ENCODE measurements at regions not wholly inside any gene's neighbourhood (a gene's known extent, or its start where the extent isn't known, plus 50 kb on each side); places are given as distances from the start of the nearest gene placed in this dataset.

- Histone ChIP-seq H3K9ac (ENCODE audit: extremely low read depth, low read length, poor library complexity, severe bottlenecking) (no peak overlapping the region), H3K9me3 (ENCODE audit: control insufficient read depth, low read length) (no peaks in the 10 kb centered on the region), H3K4me1 (ENCODE audit: control insufficient read depth, insufficient read depth, low read length) (no peaks in the 10 kb centered on the region), H3K4me3 (ENCODE audit: low read length) (no peak overlapping the region), H3K36me3 (ENCODE audit: control insufficient read depth, insufficient read depth, low read length) (no peaks in the 10 kb centered on the region), H3K27ac (ENCODE audit: low read depth, low read length) (no peak overlapping the region), H3K27me3 (ENCODE audit: control insufficient read depth, insufficient read depth, low read length, poor library complexity, severe bottlenecking) (no peaks in the 10 kb centered on the region)
- Mint-ChIP-seq H3K36me3 (ENCODE audit: low read depth) (no peaks in the 10 kb centered on the region), H3K4me3 (no peak overlapping the region), H3K4me1 (no peaks in the 10 kb centered on the region), H3K9me3 (no peaks in the 10 kb centered on the region), H3K27me3 (ENCODE audit: insufficient read depth) (no peaks in the 10 kb centered on the region), H3K27ac (no peak overlapping the region)
- WGBS, 2 experiments (ENCODE audit: insufficient coverage in 1 of 2, insufficient read length in 1 of 2): 91 to 96% methylated on average over 2 of the region's 2 CpGs
- TF ChIP-seq, protein P1, sequence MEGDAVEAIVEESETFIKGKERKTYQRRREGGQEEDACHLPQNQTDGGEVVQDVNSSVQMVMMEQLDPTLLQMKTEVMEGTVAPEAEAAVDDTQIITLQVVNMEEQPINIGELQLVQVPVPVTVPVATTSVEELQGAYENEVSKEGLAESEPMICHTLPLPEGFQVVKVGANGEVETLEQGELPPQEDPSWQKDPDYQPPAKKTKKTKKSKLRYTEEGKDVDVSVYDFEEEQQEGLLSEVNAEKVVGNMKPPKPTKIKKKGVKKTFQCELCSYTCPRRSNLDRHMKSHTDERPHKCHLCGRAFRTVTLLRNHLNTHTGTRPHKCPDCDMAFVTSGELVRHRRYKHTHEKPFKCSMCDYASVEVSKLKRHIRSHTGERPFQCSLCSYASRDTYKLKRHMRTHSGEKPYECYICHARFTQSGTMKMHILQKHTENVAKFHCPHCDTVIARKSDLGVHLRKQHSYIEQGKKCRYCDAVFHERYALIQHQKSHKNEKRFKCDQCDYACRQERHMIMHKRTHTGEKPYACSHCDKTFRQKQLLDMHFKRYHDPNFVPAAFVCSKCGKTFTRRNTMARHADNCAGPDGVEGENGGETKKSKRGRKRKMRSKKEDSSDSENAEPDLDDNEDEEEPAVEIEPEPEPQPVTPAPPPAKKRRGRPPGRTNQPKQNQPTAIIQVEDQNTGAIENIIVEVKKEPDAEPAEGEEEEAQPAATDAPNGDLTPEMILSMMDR (conservative IDR thresholded peaks at IDR 0.05): no peak
- no peak for DNase-seq
Observed at GRCh38 chr7:41573015-41573414, 129.9 kb downstream of the INHBA start.

GRCh38 chr7:41571573-41571972 lies 131.3 kb downstream of the INHBA start:
- H3K4me1 ChIP-seq (ENCODE audit: control insufficient read depth, insufficient read depth, low read length): no peaks in the 10 kb centered on the region
- no peaks in the 10 kb centered on the region for H3K36me3 ChIP-seq (ENCODE audit: control insufficient read depth, insufficient read depth, low read length)
- no peak for DNase-seq
- H3K4me3 Mint-ChIP-seq: no peak overlapping the region
- H3K9me3 ChIP-seq (ENCODE audit: control insufficient read depth, low read length): no peaks in the 10 kb centered on the region
- H3K27me3 ChIP-seq (ENCODE audit: control insufficient read depth, insufficient read depth, low read length, poor library complexity, severe bottlenecking): no peaks in the 10 kb centered on the region
- no peak overlapping the region for H3K9ac ChIP-seq (ENCODE audit: extremely low read depth, low read length, poor library complexity, severe bottlenecking)
- H3K27ac ChIP-seq (ENCODE audit: low read depth, low read length): no peak overlapping the region
- WGBS, 2 experiments (ENCODE audit: insufficient coverage in 1 of 2, insufficient read length in 1 of 2): 86 to 95% methylated on average over 3 to 5 of the region's 5 CpGs
- no peak overlapping the region for H3K27ac Mint-ChIP-seq
- H3K4me1 Mint-ChIP-seq: no peaks in the 10 kb centered on the region
- no peaks in the 10 kb centered on the region for H3K9me3 Mint-ChIP-seq
- TF ChIP-seq, protein P1 (conservative IDR thresholded peaks at IDR 0.05): no peak
- H3K4me3 ChIP-seq (ENCODE audit: low read length): no peak overlapping the region
- peaks cover 2% of the 10 kb centered on the region for H3K27me3 Mint-ChIP-seq (ENCODE audit: insufficient read depth)
- no peaks in the 10 kb centered on the region for H3K36me3 Mint-ChIP-seq (ENCODE audit: low read depth)

GRCh38 chr7:41570766-41571165 lies 132.1 kb downstream of the INHBA start:
- H3K9me3 ChIP-seq (ENCODE audit: control insufficient read depth, low read length): no peaks in the 10 kb centered on the region
- H3K27ac Mint-ChIP-seq: no peak overlapping the region
- H3K36me3 Mint-ChIP-seq (ENCODE audit: low read depth): no peaks in the 10 kb centered on the region
- H3K4me3 ChIP-seq (ENCODE audit: low read length): no peak overlapping the region
- no peaks in the 10 kb centered on the region for H3K36me3 ChIP-seq (ENCODE audit: control insufficient read depth, insufficient read depth, low read length)
- no peaks in the 10 kb centered on the region for H3K4me1 ChIP-seq (ENCODE audit: control insufficient read depth, insufficient read depth, low read length)
- TF ChIP-seq, protein P1 (conservative IDR thresholded peaks at IDR 0.05): no peak
- H3K27me3 ChIP-seq (ENCODE audit: control insufficient read depth, insufficient read depth, low read length, poor library complexity, severe bottlenecking): no peaks in the 10 kb centered on the region
- no peak overlapping the region for H3K27ac ChIP-seq (ENCODE audit: low read depth, low read length)
- no peak overlapping the region for H3K9ac ChIP-seq (ENCODE audit: extremely low read depth, low read length, poor library complexity, severe bottlenecking)
- no peak overlapping the region for H3K4me3 Mint-ChIP-seq
- no peak for DNase-seq
- peaks cover 2% of the 10 kb centered on the region for H3K27me3 Mint-ChIP-seq (ENCODE audit: insufficient read depth)
- 97% methylated on average over 1 of the region's 1 CpG; no CpG with 5 or more reads in 1 of the 2 experiments for WGBS, 2 experiments (ENCODE audit: insufficient coverage in 1 of 2, insufficient read length in 1 of 2)
- no peaks in the 10 kb centered on the region for H3K9me3 Mint-ChIP-seq
- no peaks in the 10 kb centered on the region for H3K4me1 Mint-ChIP-seq
